ENCODE measurements at regions not wholly inside any gene's neighbourhood (a gene's known extent, or its start where the extent isn't known, plus 50 kb on each side); places are given as distances from the start of the nearest gene placed in this dataset.

- H3K27ac Mint-ChIP-seq = no peak overlapping the region
- H3K36me3 Mint-ChIP-seq (ENCODE audit: low read depth) = no peaks in the 10 kb centered on the region
- H3K9me3 Mint-ChIP-seq = peaks cover 4% of the 10 kb centered on the region
- H3K4me3 Mint-ChIP-seq = no peak overlapping the region
- H3K4me1 Mint-ChIP-seq (ENCODE audit: low read depth) = no peaks in the 10 kb centered on the region
- no peaks in the 10 kb centered on the region for H3K27me3 Mint-ChIP-seq
Measured at GRCh38 chr7:64099656-64100531, 54.7 kb downstream of the ZNF727 start.

- Mint-ChIP-seq H3K27ac (no peak overlapping the region), H3K36me3 (ENCODE audit: low read depth) (no peaks in the 10 kb centered on the region), H3K9me3 (peaks cover 4% of the 10 kb centered on the region), H3K27me3 (no peaks in the 10 kb centered on the region), H3K4me3 (no peak overlapping the region), H3K4me1 (ENCODE audit: low read depth) (no peaks in the 10 kb centered on the region)
Measured at GRCh38 chr7:64101126-64101942, 56.1 kb downstream of the ZNF727 start.

GRCh38 chr7:64101943-64102655, 56.9 kb downstream of the ZNF727 start:
- no peaks in the 10 kb centered on the region for H3K27me3 Mint-ChIP-seq

GRCh38 chr7:64102656-64103400, 57.6 kb downstream of the ZNF727 start:
- Mint-ChIP-seq H3K27me3 (no peaks in the 10 kb centered on the region), H3K4me3 (no peak overlapping the region), H3K27ac (no peak overlapping the region), H3K36me3 (ENCODE audit: low read depth) (no peaks in the 10 kb centered on the region), H3K4me1 (ENCODE audit: low read depth) (no peaks in the 10 kb centered on the region), H3K9me3 (peaks cover 3% of the 10 kb centered on the region)

More at GRCh38 chr7:64101943-64102655, 56.9 kb downstream of the ZNF727 start:
- no peak overlapping the region for H3K4me3 Mint-ChIP-seq
- H3K9me3 Mint-ChIP-seq = peaks cover 4% of the 10 kb centered on the region
- H3K27ac Mint-ChIP-seq = no peak overlapping the region
- no peaks in the 10 kb centered on the region for H3K4me1 Mint-ChIP-seq (ENCODE audit: low read depth)
- no peaks in the 10 kb centered on the region for H3K36me3 Mint-ChIP-seq (ENCODE audit: low read depth)

GRCh38 chr7:64113981-64114380, 68.7 kb downstream of the ZNF727 start:
- Mint-ChIP-seq H3K9me3 (peaks cover 5% of the 10 kb centered on the region), H3K27me3 (no peaks in the 10 kb centered on the region), H3K4me3 (no peak overlapping the region), H3K36me3 (ENCODE audit: low read depth) (no peaks in the 10 kb centered on the region), H3K4me1 (ENCODE audit: low read depth) (no peaks in the 10 kb centered on the region), H3K27ac (no peak overlapping the region)

- H3K4me3 Mint-ChIP-seq = no peak overlapping the region
- no peak overlapping the region for H3K27ac Mint-ChIP-seq
- H3K27me3 Mint-ChIP-seq = no peaks in the 10 kb centered on the region
- H3K36me3 Mint-ChIP-seq (ENCODE audit: low read depth) = no peaks in the 10 kb centered on the region
- H3K4me1 Mint-ChIP-seq (ENCODE audit: low read depth) = no peaks in the 10 kb centered on the region
- peaks cover 5% of the 10 kb centered on the region for H3K9me3 Mint-ChIP-seq
Measured at GRCh38 chr7:64114791-64115190, 69.6 kb downstream of the ZNF727 start.

GRCh38 chr7:64131696-64132095, 75.3 kb upstream of the ZNF735 start:
- Mint-ChIP-seq H3K4me1 (ENCODE audit: low read depth) (no peaks in the 10 kb centered on the region), H3K27ac (no peak overlapping the region), H3K36me3 (ENCODE audit: low read depth) (peaks cover 8% of the 10 kb centered on the region), H3K4me3 (no peak overlapping the region), H3K9me3 (peaks cover 55% of the 10 kb centered on the region), H3K27me3 (no peaks in the 10 kb centered on the region)

All from stimulated activated naive CD8-positive, alpha-beta T cell treated with anti-CD3 and anti-CD28 coated beads, Interleukin-15, Interleukin-2, amounts not matched to agents 100 ng/mL and 50 ng/mL, for 24 hours (primary cell).